AG09319 (cell line): ENCODE measurements at regions not wholly inside any gene's neighbourhood (a gene's known extent, or its start where the extent isn't known, plus 50 kb on each side); places are given as distances from the start of the nearest gene placed in this dataset.
A peak's percentile ranks its signal among the peaks of the same experiment; 100 is the strongest.
"Not testable (repeated sequence)": the region's sequence is repeated elsewhere in the genome, so short reads cannot be mapped to it uniquely, and the experiment has no call there.

Experiments used
- DNase-seq: peaks from one replicate; pipeline ENCODE4 v3.0.0-alpha.2; 2010; ENCODE audit warnings: low read depth; ENCODE audit errors: extremely low read depth
- CTCF ChIP-seq: IDR thresholded peaks from 2 replicates; pipeline ENCODE4 v1.5.1; 2011; ENCODE audit warnings: low read depth, mild to moderate bottlenecking, inconsistent platforms, low read length, moderate library complexity

GRCh38 chr2:130252880-130253645, 54.8 kb upstream of the TUBA3E start:
- DNase-seq, result peak; percentile 11
- TF ChIP-seq CTCF, result peak; percentile 16

- DNase-seq, result no peak
Observed at GRCh38 chr2:130251873-130252620, 53.8 kb upstream of the TUBA3E start.

GRCh38 chr2:130251535-130251872, 53.3 kb upstream of the TUBA3E start:
- no peak for DNase-seq
- TF ChIP-seq CTCF, result no peak

More at GRCh38 chr2:130251873-130252620, 53.8 kb upstream of the TUBA3E start:
- TF ChIP-seq CTCF, result no peak

- DNase-seq, result not testable (repeated sequence)
Observed at GRCh38 chr2:130248355-130248754, 50.1 kb upstream of the TUBA3E start.
